ENCODE measurements at regions not wholly inside any gene's neighbourhood (a gene's known extent, or its start where the extent isn't known, plus 50 kb on each side); places are given as distances from the start of the nearest gene placed in this dataset.
"Not testable (repeated sequence)": the region's sequence is repeated elsewhere in the genome, so short reads cannot be mapped to it uniquely, and the experiment has no call there.

- H3K27ac ChIP-seq: no peak overlapping the region
- H3K4me3 ChIP-seq: no peak overlapping the region
- WGBS, 5 donors: 91 to 97% (median 96%) methylated on average over 1 of the region's 1 CpG
- no peaks in the 10 kb centered on the region for H3K36me3 ChIP-seq
- H3K27me3 ChIP-seq: no peaks in the 10 kb centered on the region
- no peaks in the 10 kb centered on the region for H3K9me3 ChIP-seq
- no peaks in the 10 kb centered on the region for H3K4me1 ChIP-seq
- intact Hi-C loops (cut with DNase I; ENCODE audit: low total_unique reads): no loop called here
- DNase-seq: no peak
- no peak for TF ChIP-seq POLR2AphosphoS5 (IDR thresholded peaks at IDR 0.05)
- no peak for TF ChIP-seq POLR2A (IDR thresholded peaks at IDR 0.05)
- no peak for TF ChIP-seq EP300 (IDR thresholded peaks at IDR 0.05)
- TF ChIP-seq CTCF (IDR thresholded peaks at IDR 0.05): no peak
These were observed 402.4 kb upstream of the RORB start for GRCh38 chr9:74094766-74095165.

- intact Hi-C loops (cut with DNase I; ENCODE audit: low total_unique reads): no loop called here
- WGBS, 5 donors: 79 to 93% (median 85%) methylated on average over 2 of the region's 2 CpGs
- no peaks in the 10 kb centered on the region for H3K27me3 ChIP-seq
- no peak overlapping the region for H3K27ac ChIP-seq
- H3K36me3 ChIP-seq: no peaks in the 10 kb centered on the region
- H3K9me3 ChIP-seq: no peaks in the 10 kb centered on the region
- no peak for DNase-seq
- TF ChIP-seq POLR2AphosphoS5 (IDR thresholded peaks at IDR 0.05) (no peak), EP300 (IDR thresholded peaks at IDR 0.05) (no peak), POLR2A (IDR thresholded peaks at IDR 0.05) (no peak), CTCF (IDR thresholded peaks at IDR 0.05) (no peak)
- H3K4me1 ChIP-seq: no peaks in the 10 kb centered on the region
- no peak overlapping the region for H3K4me3 ChIP-seq
These were observed 401.2 kb upstream of the RORB start for GRCh38 chr9:74095925-74096324.

- no peaks in the 10 kb centered on the region for H3K27me3 ChIP-seq
- no peak for TF ChIP-seq POLR2AphosphoS5 (IDR thresholded peaks at IDR 0.05)
- no peak for TF ChIP-seq POLR2A (IDR thresholded peaks at IDR 0.05)
- TF ChIP-seq CTCF (IDR thresholded peaks at IDR 0.05): no peak
- TF ChIP-seq EP300 (IDR thresholded peaks at IDR 0.05): no peak
- no peaks in the 10 kb centered on the region for H3K4me1 ChIP-seq
- intact Hi-C loops (cut with DNase I; ENCODE audit: low total_unique reads): no loop called here
- no peak for DNase-seq
- no peak overlapping the region for H3K27ac ChIP-seq
- H3K36me3 ChIP-seq: no peaks in the 10 kb centered on the region
- no peak overlapping the region for H3K4me3 ChIP-seq
- no peaks in the 10 kb centered on the region for H3K9me3 ChIP-seq
- 84 to 93% (median 85%) methylated on average over 2 of the region's 2 CpGs for WGBS, 5 donors
These were observed 400.7 kb upstream of the RORB start for GRCh38 chr9:74096420-74096819.

- intact Hi-C loops (cut with DNase I; ENCODE audit: low total_unique reads): no loop called here
- DNase-seq: no peak
- no peaks in the 10 kb centered on the region for H3K36me3 ChIP-seq
- no peaks in the 10 kb centered on the region for H3K4me1 ChIP-seq
- no peak overlapping the region for H3K4me3 ChIP-seq
- TF ChIP-seq EP300 (IDR thresholded peaks at IDR 0.05) (no peak), POLR2AphosphoS5 (IDR thresholded peaks at IDR 0.05) (no peak), POLR2A (IDR thresholded peaks at IDR 0.05) (no peak), CTCF (IDR thresholded peaks at IDR 0.05) (no peak)
- H3K9me3 ChIP-seq: peaks cover 0 to 4% (median 0%) of the 10 kb centered on the region in 4 donors
- no peaks in the 10 kb centered on the region for H3K27me3 ChIP-seq
- no peak overlapping the region for H3K27ac ChIP-seq
- 68 to 88% (median 80%) methylated on average over 1 of the region's 1 CpG for WGBS, 5 donors
These were observed 397.1 kb upstream of the RORB start for GRCh38 chr9:74100042-74100441.

GRCh38 chr9:74102148-74102547, 395.0 kb upstream of the RORB start:
- intact Hi-C loops (cut with DNase I; ENCODE audit: low total_unique reads); H3K4me3 ChIP-seq; H3K27me3 ChIP-seq; H3K9me3 ChIP-seq; H3K4me1 ChIP-seq; H3K36me3 ChIP-seq; H3K27ac ChIP-seq; DNase-seq: not testable (repeated sequence)
- WGBS, 5 donors: 25 to 38% (median 34%) methylated on average over 1 of the region's 1 CpG

Measured in stomach (tissue), 8 donors.